ENCODE measurements at regions not wholly inside any gene's neighbourhood (a gene's known extent, or its start where the extent isn't known, plus 50 kb on each side); places are given as distances from the start of the nearest gene placed in this dataset.
"Not testable (repeated sequence)": the region's sequence is repeated elsewhere in the genome, so short reads cannot be mapped to it uniquely, and the experiment has no call there.

GRCh38 chr6:26720663-26721218, 61.2 kb upstream of the ZNF322 start:
- H3K27ac ChIP-seq; DNase-seq (ENCODE audit: low read depth, low spot score): not testable (repeated sequence)

GRCh38 chr6:26730019-26730766, 70.6 kb upstream of the ZNF322 start:
- not testable (repeated sequence) for DNase-seq (ENCODE audit: low read depth, low spot score); H3K27ac ChIP-seq

GRCh38 chr6:26734776-26735472, 75.4 kb upstream of the ZNF322 start:
- not testable (repeated sequence) for H3K27ac ChIP-seq; DNase-seq (ENCODE audit: low read depth, low spot score)

GRCh38 chr6:26739811-26740210, 80.3 kb upstream of the ZNF322 start:
- no peak for DNase-seq (ENCODE audit: low read depth, low spot score)

GRCh38 chr6:26743157-26743821, 83.7 kb upstream of the ZNF322 start:
- no peak overlapping the region for H3K27ac ChIP-seq
- no peak for DNase-seq (ENCODE audit: low read depth, low spot score)

More at GRCh38 chr6:26739811-26740210, 80.3 kb upstream of the ZNF322 start:
- no peak overlapping the region for H3K27ac ChIP-seq

GRCh38 chr6:26743941-26744699, 84.6 kb upstream of the ZNF322 start:
- DNase-seq (ENCODE audit: low read depth, low spot score): no peak

GRCh38 chr6:26744837-26745282, 85.3 kb upstream of the ZNF322 start:
- not testable (repeated sequence) for H3K27ac ChIP-seq; DNase-seq (ENCODE audit: low read depth, low spot score)

More at GRCh38 chr6:26743941-26744699, 84.6 kb upstream of the ZNF322 start:
- H3K27ac ChIP-seq: no peak overlapping the region

GRCh38 chr6:26745964-26746363, 86.4 kb upstream of the ZNF322 start:
- DNase-seq (ENCODE audit: low read depth, low spot score); H3K27ac ChIP-seq: not testable (repeated sequence)

- H3K27ac ChIP-seq; DNase-seq (ENCODE audit: low read depth, low spot score): not testable (repeated sequence)
Measured at GRCh38 chr6:26749126-26749758, 89.7 kb upstream of the ZNF322 start.

- not testable (repeated sequence) for H3K27ac ChIP-seq; DNase-seq (ENCODE audit: low read depth, low spot score)
Measured at GRCh38 chr6:26749759-26750126, 90.2 kb upstream of the ZNF322 start.

GRCh38 chr6:26754212-26754611, 94.7 kb upstream of the ZNF322 start:
- DNase-seq (ENCODE audit: low read depth, low spot score): no peak
- H3K27ac ChIP-seq: no peak overlapping the region

GRCh38 chr6:26754801-26755200, 95.3 kb upstream of the ZNF322 start:
- DNase-seq (ENCODE audit: low read depth, low spot score); H3K27ac ChIP-seq: not testable (repeated sequence)

GRCh38 chr6:26756067-26756805, 96.7 kb upstream of the ZNF322 start:
- not testable (repeated sequence) for H3K27ac ChIP-seq; DNase-seq (ENCODE audit: low read depth, low spot score)

GRCh38 chr6:26766203-26766902, 106.8 kb upstream of the ZNF322 start:
- not testable (repeated sequence) for DNase-seq (ENCODE audit: low read depth, low spot score); H3K27ac ChIP-seq

GRCh38 chr6:26770941-26771666, 111.6 kb upstream of the ZNF322 start:
- not testable (repeated sequence) for DNase-seq (ENCODE audit: low read depth, low spot score)

GRCh38 chr6:26773414-26773813, 113.9 kb upstream of the ZNF322 start:
- DNase-seq (ENCODE audit: low read depth, low spot score); H3K27ac ChIP-seq: not testable (repeated sequence)

More at GRCh38 chr6:26770941-26771666, 111.6 kb upstream of the ZNF322 start:
- not testable (repeated sequence) for H3K27ac ChIP-seq

- not testable (repeated sequence) for H3K27ac ChIP-seq; DNase-seq (ENCODE audit: low read depth, low spot score)
Measured at GRCh38 chr6:26780563-26780962, 121.0 kb upstream of the ZNF322 start.

Data from epithelial cell of prostate (primary cell).